ENCODE measurements at regions not wholly inside any gene's neighbourhood (a gene's known extent, or its start where the extent isn't known, plus 50 kb on each side); places are given as distances from the start of the nearest gene placed in this dataset.

GRCh38 chr9:119458068-119458467 lies 88.8 kb upstream of the BRINP1 start:
- H2BK5ac ChIP-seq (ENCODE audit: low read depth, low read length, poor library complexity): no peak overlapping the region
- no peak overlapping the region for H3K4me3 ChIP-seq (ENCODE audit: low read depth, low read length)
- H3K27me3 ChIP-seq (ENCODE audit: insufficient read depth, low read length): no peaks in the 10 kb centered on the region
- no CpG with 5 or more reads among the region's 3 CpGs for WGBS (ENCODE audit: extremely low coverage, insufficient coverage, insufficient read length)
- H2AFZ ChIP-seq (ENCODE audit: insufficient read depth, low read length, poor library complexity): no peak overlapping the region
- no peak overlapping the region for H3K9ac ChIP-seq (ENCODE audit: low read length)
- H4K91ac ChIP-seq (ENCODE audit: low read depth, low read length): no peak overlapping the region
- H3K23ac ChIP-seq (ENCODE audit: low read length): no peak overlapping the region
- DNase-seq: no peak
- no peak overlapping the region for H3K4me2 ChIP-seq (ENCODE audit: low read length)
- H3K27ac ChIP-seq (ENCODE audit: low read depth, low read length): no peak overlapping the region
- no peak overlapping the region for H4K12ac ChIP-seq (ENCODE audit: low read depth, low read length)
- no peaks in the 10 kb centered on the region for H3K79me1 ChIP-seq (ENCODE audit: low read length)
- H4K8ac ChIP-seq (ENCODE audit: low read depth, low read length): no peak overlapping the region
- H2AK5ac ChIP-seq (ENCODE audit: low read length): no peak overlapping the region
- no peak overlapping the region for H3K18ac ChIP-seq (ENCODE audit: low read length)
- H3K4me1 ChIP-seq (ENCODE audit: control insufficient read depth in 1 of 2, insufficient read depth in 2 of 2, low read length in 2 of 2): peaks cover 0 to 1% of the 10 kb centered on the region in 2 experiments
- H3K9me3 ChIP-seq (ENCODE audit: insufficient read depth, low read depth, low read length): no peaks in the 10 kb centered on the region
- H3K4ac ChIP-seq (ENCODE audit: low read depth, low read length): no peak overlapping the region
- H2BK12ac ChIP-seq (ENCODE audit: low read length): no peak overlapping the region
- no peak overlapping the region for H3K14ac ChIP-seq (ENCODE audit: low read length)
- no peaks in the 10 kb centered on the region for H3K36me3 ChIP-seq (ENCODE audit: control insufficient read depth in 1 of 2, insufficient read depth in 2 of 2, low read length in 2 of 2)
- H2BK120ac ChIP-seq (ENCODE audit: insufficient read depth, low read length, poor library complexity): no peak overlapping the region
- no peaks in the 10 kb centered on the region for H3K79me2 ChIP-seq (ENCODE audit: control insufficient read depth, insufficient read depth, low read length, poor library complexity)

- H3K36me3 ChIP-seq (ENCODE audit: control insufficient read depth in 1 of 2, insufficient read depth in 2 of 2, low read length in 2 of 2): no peaks in the 10 kb centered on the region
- no peak overlapping the region for H3K23ac ChIP-seq (ENCODE audit: low read length)
- no peak overlapping the region for H3K9ac ChIP-seq (ENCODE audit: low read length)
- H3K79me2 ChIP-seq (ENCODE audit: control insufficient read depth, insufficient read depth, low read length, poor library complexity): no peaks in the 10 kb centered on the region
- H2BK120ac ChIP-seq (ENCODE audit: insufficient read depth, low read length, poor library complexity): no peak overlapping the region
- DNase-seq: no peak
- no peak overlapping the region for H2BK5ac ChIP-seq (ENCODE audit: low read depth, low read length, poor library complexity)
- no peak overlapping the region for H3K4ac ChIP-seq (ENCODE audit: low read depth, low read length)
- H4K12ac ChIP-seq (ENCODE audit: low read depth, low read length): no peak overlapping the region
- no peak overlapping the region for H3K27ac ChIP-seq (ENCODE audit: low read depth, low read length)
- H4K91ac ChIP-seq (ENCODE audit: low read depth, low read length): no peak overlapping the region
- H3K4me2 ChIP-seq (ENCODE audit: low read length): no peak overlapping the region
- no peak overlapping the region for H2AFZ ChIP-seq (ENCODE audit: insufficient read depth, low read length, poor library complexity)
- no peak overlapping the region for H3K14ac ChIP-seq (ENCODE audit: low read length)
- no peak overlapping the region for H2AK5ac ChIP-seq (ENCODE audit: low read length)
- H3K27me3 ChIP-seq (ENCODE audit: insufficient read depth, low read length): no peaks in the 10 kb centered on the region
- no peak overlapping the region for H3K18ac ChIP-seq (ENCODE audit: low read length)
- H2BK12ac ChIP-seq (ENCODE audit: low read length): no peak overlapping the region
- peaks cover 0 to 1% of the 10 kb centered on the region in 2 experiments for H3K4me1 ChIP-seq (ENCODE audit: control insufficient read depth in 1 of 2, insufficient read depth in 2 of 2, low read length in 2 of 2)
- no peaks in the 10 kb centered on the region for H3K79me1 ChIP-seq (ENCODE audit: low read length)
- WGBS (ENCODE audit: extremely low coverage, insufficient coverage, insufficient read length): no CpG with 5 or more reads among the region's 1 CpG
- no peaks in the 10 kb centered on the region for H3K9me3 ChIP-seq (ENCODE audit: insufficient read depth, low read depth, low read length)
- H3K4me3 ChIP-seq (ENCODE audit: low read depth, low read length): no peak overlapping the region
- no peak overlapping the region for H4K8ac ChIP-seq (ENCODE audit: low read depth, low read length)
Observed at GRCh38 chr9:119453980-119454379, 84.7 kb upstream of the BRINP1 start.

- Histone ChIP-seq H3K27me3 (ENCODE audit: insufficient read depth, low read length) (no peaks in the 10 kb centered on the region), H3K9ac (ENCODE audit: low read length) (no peak overlapping the region), H4K12ac (ENCODE audit: low read depth, low read length) (no peak overlapping the region), H3K79me1 (ENCODE audit: low read length) (no peaks in the 10 kb centered on the region), H3K14ac (ENCODE audit: low read length) (no peak overlapping the region), H3K4me3 (ENCODE audit: low read depth, low read length) (no peak overlapping the region), H3K79me2 (ENCODE audit: control insufficient read depth, insufficient read depth, low read length, poor library complexity) (no peaks in the 10 kb centered on the region), H3K4me2 (ENCODE audit: low read length) (no peak overlapping the region), H3K18ac (ENCODE audit: low read length) (no peak overlapping the region), H2AFZ (ENCODE audit: insufficient read depth, low read length, poor library complexity) (no peak overlapping the region), H3K36me3 (ENCODE audit: control insufficient read depth in 1 of 2, insufficient read depth in 2 of 2, low read length in 2 of 2) (no peaks in the 10 kb centered on the region), H3K9me3 (ENCODE audit: insufficient read depth, low read depth, low read length) (no peaks in the 10 kb centered on the region), H4K91ac (ENCODE audit: low read depth, low read length) (no peak overlapping the region), H3K23ac (ENCODE audit: low read length) (no peak overlapping the region), H2BK5ac (ENCODE audit: low read depth, low read length, poor library complexity) (no peak overlapping the region), H3K4ac (ENCODE audit: low read depth, low read length) (no peak overlapping the region), H2AK5ac (ENCODE audit: low read length) (no peak overlapping the region), H2BK12ac (ENCODE audit: low read length) (no peak overlapping the region), H2BK120ac (ENCODE audit: insufficient read depth, low read length, poor library complexity) (no peak overlapping the region), H3K27ac (ENCODE audit: low read depth, low read length) (no peak overlapping the region), H4K8ac (ENCODE audit: low read depth, low read length) (no peak overlapping the region), H3K4me1 (ENCODE audit: control insufficient read depth in 1 of 2, insufficient read depth in 2 of 2, low read length in 2 of 2) (peaks cover 0 to 1% of the 10 kb centered on the region in 2 experiments)
- DNase-seq: peak in 1 of 2 donors; percentile 6
- WGBS (ENCODE audit: extremely low coverage, insufficient coverage, insufficient read length): no CpG with 5 or more reads among the region's 3 CpGs
Observed at GRCh38 chr9:119453490-119453911, 84.3 kb upstream of the BRINP1 start.

GRCh38 chr9:119451426-119451825 lies 82.2 kb upstream of the BRINP1 start:
- Histone ChIP-seq H3K23ac (ENCODE audit: low read length) (no peak overlapping the region), H3K4me1 (ENCODE audit: control insufficient read depth in 1 of 2, insufficient read depth in 2 of 2, low read length in 2 of 2) (peaks cover 0 to 1% of the 10 kb centered on the region in 2 experiments), H3K14ac (ENCODE audit: low read length) (no peak overlapping the region), H3K4ac (ENCODE audit: low read depth, low read length) (no peak overlapping the region), H3K27me3 (ENCODE audit: insufficient read depth, low read length) (no peaks in the 10 kb centered on the region), H3K4me3 (ENCODE audit: low read depth, low read length) (no peak overlapping the region), H2BK120ac (ENCODE audit: insufficient read depth, low read length, poor library complexity) (no peak overlapping the region), H3K4me2 (ENCODE audit: low read length) (no peak overlapping the region), H3K9me3 (ENCODE audit: insufficient read depth, low read depth, low read length) (no peaks in the 10 kb centered on the region), H2BK5ac (ENCODE audit: low read depth, low read length, poor library complexity) (no peak overlapping the region), H4K8ac (ENCODE audit: low read depth, low read length) (no peak overlapping the region), H3K9ac (ENCODE audit: low read length) (no peak overlapping the region), H3K36me3 (ENCODE audit: control insufficient read depth in 1 of 2, insufficient read depth in 2 of 2, low read length in 2 of 2) (no peaks in the 10 kb centered on the region), H2BK12ac (ENCODE audit: low read length) (no peak overlapping the region), H2AK5ac (ENCODE audit: low read length) (no peak overlapping the region), H3K18ac (ENCODE audit: low read length) (no peak overlapping the region), H4K91ac (ENCODE audit: low read depth, low read length) (no peak overlapping the region), H4K12ac (ENCODE audit: low read depth, low read length) (no peak overlapping the region), H2AFZ (ENCODE audit: insufficient read depth, low read length, poor library complexity) (no peak overlapping the region), H3K27ac (ENCODE audit: low read depth, low read length) (no peak overlapping the region), H3K79me2 (ENCODE audit: control insufficient read depth, insufficient read depth, low read length, poor library complexity) (no peaks in the 10 kb centered on the region), H3K79me1 (ENCODE audit: low read length) (no peaks in the 10 kb centered on the region)
- DNase-seq: no peak

Measured in trophoblast cell (in vitro differentiated cells and primary cell).